NCI-H1417 treated with DMSO at 0.1 percent for 48 hours (cell line): ENCODE measurements at regions not wholly inside any gene's neighbourhood (a gene's known extent, or its start where the extent isn't known, plus 50 kb on each side); places are given as distances from the start of the nearest gene placed in this dataset.
"Not testable (repeated sequence)": the region's sequence is repeated elsewhere in the genome, so short reads cannot be mapped to it uniquely, and the experiment has no call there.

Source experiments
- DNase-seq: peaks from one replicate; lab custom pipeline; 2025; lab: John Stamatoyannopoulos, UW

DNA sequence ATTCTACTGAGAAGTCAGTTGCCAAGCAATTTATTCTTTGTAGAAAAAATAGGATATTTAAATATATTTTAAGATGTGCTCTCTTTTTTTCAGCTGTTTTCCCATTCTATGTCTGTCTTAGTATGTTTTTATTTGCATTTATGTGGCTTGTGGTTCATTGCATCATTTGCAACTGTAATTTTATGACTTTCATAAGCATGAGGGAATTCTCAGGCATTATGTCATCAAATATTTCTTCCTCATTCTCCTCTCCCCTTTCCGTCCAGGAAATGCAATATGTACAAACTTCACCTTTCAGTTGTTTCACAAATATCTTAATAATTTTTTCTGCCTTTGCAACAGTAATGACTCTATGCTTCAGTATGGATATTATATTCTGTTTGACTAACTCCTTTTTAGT lies 560.2 kb upstream of the LRATD1 start:
- DNase-seq: no peak

DNA sequence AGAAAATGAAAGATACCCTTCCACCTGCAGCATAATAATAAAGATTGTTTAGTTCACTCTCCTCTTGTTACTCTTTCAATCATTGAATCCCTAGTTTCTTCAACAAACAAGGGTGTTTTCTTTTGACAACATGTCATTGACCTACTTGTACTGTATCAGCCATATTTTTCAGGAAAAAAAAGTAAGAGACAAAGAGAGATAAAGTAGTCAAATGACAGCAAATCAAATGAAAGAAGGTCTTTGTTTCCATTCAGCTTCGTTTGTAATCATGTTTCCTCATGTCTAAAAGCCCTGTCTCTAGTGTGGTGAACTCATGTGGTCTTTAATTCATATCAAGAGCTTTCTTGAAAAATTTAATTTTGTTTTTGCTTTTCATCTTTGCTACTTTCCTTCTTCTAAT lies 557.8 kb upstream of the LRATD1 start:
- no peak for DNase-seq

DNA sequence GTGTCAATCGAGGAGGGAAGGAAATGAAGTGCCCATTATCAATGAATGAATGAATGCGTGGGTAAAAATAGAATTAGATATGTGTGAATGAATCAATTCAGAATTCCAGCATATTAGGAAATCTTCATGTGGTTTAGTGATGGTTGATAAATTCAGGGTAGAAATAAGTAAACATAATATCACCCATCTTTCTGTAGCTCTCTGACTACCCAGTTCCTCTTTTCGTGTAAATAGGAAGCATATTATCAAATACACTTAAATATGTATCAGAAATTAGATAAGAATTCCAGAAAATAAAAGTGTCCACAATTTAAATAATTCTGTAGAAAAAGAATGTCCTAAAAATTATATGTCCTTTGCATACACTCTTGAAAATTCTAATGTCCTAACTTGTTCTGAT lies 552.9 kb upstream of the LRATD1 start:
- DNase-seq: no peak

DNA sequence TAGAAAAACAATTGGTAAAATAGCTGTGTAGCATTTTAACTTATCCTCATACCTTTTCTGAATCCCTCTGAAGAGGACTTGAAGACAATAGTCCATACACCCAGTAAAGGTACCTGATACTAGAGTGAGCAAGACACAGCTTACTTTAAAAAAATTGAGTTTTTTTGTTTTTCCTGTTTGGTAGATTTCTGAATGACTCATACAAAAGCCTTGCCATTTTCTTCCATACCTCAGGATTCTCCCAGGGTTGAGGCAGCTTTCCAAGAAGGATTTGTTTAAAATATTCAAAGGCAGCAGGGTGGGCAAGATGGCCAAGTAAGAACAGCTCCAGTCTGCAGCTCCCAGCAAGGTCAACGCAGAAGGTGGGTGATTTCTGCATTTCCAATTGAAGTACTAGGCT lies 551.0 kb upstream of the LRATD1 start:
- no peak for DNase-seq

DNA sequence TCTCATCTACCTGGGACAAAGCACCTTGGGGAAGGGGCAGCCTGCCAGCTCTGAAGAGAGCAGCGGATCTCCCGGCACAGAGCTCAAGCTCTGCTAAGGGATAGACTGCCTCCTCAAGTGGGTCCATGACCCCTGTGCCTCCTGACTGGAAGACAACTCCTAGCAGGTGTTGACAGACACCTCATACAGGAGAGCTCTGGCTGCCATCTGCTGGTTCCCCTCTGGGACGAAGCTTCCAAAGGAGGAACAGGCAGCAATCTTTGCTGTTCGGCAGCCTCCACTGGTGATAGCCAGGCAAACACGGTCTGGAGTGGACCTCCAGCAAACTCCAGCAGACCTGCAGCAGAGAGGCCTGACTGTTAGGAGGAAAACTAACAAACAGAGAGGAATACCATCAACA lies 549.9 kb upstream of the LRATD1 start:
- DNase-seq: no peak

DNA sequence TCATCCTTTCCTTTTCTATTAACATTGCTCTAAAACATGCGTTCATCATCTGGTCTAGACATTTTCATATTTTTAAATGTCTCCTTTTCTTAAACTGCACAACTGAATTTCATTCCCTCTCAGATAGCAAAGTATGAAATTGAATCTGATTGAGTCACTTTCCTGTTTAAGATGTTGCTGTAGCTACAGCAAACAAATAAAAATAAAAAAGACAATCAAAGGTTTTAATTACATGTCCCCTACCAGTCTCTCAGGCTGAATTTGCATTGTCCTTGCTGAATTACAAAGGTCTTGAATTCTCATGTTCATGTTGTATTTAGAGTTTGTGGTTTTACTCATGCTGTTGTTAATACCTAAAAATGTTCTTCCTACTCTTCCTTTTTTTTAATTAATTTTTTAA lies 537.9 kb upstream of the LRATD1 start:
- no peak for DNase-seq

DNA sequence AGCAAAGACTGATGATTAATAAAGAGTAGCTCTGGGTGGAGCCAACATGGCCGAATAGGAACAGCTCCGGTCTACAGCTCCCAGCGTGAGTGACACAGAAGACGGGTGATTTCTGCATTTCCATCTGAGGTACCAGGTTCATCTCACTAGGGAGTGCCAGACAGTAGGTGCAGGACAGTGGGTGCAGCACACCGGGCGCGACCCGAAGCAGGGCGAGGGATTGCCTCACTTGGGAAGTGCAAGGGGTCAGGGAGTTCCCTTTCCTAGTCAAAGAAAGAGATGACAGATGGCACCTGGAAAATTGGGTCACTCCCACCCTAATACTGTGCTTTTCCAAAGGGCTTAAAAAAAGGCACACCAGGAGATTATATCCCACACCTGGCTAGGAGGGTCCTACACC lies 533.4 kb upstream of the LRATD1 start:
- not testable (repeated sequence) for DNase-seq

DNA sequence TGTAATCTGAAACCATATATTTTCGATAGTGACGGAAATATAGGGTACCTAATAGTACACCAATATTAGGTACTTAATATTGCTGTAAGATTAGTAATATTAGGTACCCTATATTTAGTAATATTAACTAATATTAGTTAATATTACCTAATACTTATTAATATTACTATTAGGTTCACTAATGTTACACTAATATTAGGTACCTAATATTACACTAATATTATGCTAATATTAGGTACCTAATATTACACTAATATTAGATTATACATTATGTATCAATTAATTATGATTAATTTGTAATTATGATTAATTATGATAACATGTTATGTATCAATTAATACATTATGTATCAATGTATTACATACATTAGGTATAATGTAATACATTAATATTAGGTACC lies 518.2 kb upstream of the LRATD1 start:
- DNase-seq: no peak

DNA sequence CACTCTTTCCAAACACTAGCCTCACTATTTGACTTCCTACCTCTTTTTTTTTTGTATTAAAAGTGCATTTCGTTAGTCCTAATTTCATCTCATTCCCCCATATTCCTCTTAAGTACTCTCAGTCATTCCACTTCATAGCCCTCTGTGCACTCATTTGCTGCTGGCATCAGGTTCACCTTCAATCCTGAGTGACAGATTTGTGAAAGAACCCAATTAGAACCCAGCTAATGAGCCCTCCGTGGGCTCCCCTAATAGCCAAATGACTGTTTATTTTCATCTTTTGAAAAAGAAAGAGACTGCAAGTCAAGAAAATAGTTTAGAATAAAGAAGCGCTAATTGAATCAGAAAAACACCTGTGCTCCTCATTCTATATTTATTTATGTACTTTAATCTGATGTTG lies 512.1 kb upstream of the LRATD1 start:
- no peak for DNase-seq

DNA sequence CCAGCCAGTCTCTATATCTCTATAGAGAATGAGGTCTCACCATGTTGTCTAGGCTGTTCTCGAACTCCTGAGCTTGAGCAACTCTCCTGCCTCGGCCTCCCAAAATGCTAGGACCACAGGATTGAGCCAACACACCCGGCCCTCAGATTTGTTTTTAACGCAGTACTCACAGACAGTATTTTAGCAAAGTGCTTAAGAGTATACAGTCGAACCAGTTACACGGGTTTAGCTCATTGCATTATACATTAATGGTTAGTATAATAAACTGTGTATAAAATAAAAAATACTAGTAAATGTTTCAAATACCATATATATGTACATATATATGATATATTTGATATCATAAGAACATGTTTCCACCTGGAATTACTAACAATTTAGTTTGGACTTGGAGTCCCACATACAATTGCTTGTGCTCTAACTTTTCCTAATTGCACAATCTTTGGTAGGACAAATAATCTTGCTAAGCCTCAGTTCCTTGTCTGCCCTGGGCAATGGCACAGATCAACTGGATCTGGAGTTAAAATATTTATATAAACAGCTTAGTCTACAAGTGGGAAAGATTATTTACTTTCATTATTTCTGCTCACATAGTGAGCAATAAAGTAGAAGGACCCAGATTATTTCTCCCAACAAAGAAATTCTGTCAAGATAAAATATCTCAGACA lies 508.9 kb upstream of the LRATD1 start:
- no peak for DNase-seq

DNA sequence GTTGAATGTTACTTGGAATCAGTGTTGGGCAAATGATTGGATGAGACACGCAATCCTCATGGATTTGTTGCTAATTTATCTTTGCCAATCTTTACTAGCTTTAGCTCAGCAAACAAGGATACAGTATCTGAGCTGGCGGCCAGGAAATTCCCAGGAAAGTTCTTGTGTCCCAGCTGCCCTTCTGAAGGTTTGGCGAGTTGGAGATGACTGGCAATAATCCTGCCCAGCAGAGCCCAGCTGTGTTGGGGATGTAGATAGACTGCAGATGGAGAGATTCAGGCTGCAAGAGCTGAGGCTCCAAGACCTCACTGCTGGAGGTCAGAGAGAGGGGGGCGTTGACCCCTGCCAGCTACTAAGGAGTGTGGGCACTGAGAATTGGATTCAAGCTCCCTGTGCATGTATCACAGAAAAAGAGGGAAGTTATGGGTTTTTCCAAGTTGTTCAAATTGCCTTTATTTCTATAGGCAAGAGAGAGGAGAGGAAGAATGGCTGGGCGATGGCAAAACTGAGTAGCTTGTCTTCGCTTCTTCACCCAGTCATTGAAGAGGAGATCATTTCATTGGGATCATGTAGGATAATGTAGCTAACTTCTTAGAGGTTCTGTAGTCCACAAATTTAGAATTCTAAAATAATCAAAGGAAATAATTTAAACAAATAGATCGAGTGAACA lies 506.8 kb upstream of the LRATD1 start:
- no peak for DNase-seq

DNA sequence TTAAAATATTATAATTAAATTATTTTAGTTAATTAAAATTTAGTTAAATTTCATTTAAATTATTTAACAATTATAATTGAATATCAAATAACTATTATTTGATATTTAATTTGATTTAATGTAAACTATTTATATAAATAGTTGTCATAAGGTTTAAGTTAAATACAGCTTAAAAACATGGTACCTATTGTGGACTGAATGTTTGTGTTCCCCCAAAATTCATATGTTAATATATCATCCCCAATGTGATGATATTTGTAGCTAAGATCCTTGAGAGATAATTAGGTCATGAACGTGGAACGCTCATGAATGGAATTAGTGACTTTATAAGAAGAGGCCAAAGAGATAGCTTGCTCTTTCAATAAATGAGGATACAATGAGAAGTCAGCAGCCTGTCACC lies 505.7 kb upstream of the LRATD1 start:
- no peak for DNase-seq

DNA sequence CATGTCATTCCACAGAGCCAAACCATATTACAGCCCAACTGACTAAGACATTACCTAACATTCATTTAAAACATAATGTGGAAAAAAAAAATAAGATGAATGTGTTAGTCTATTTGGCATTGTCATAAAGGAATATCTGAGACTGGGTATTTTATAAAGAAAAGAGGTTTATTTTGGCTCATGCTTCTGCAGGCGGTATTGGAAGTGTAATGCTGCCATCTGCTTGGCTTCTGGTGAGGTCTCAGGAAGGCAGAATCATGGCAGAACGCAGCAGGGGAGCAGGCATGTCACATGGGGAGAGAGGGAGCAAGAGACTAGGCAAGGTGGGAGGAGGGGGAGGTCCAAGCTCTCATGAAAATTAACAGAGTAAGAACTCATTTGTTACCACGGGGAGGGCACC lies 504.8 kb upstream of the LRATD1 start:
- no peak for DNase-seq

DNA sequence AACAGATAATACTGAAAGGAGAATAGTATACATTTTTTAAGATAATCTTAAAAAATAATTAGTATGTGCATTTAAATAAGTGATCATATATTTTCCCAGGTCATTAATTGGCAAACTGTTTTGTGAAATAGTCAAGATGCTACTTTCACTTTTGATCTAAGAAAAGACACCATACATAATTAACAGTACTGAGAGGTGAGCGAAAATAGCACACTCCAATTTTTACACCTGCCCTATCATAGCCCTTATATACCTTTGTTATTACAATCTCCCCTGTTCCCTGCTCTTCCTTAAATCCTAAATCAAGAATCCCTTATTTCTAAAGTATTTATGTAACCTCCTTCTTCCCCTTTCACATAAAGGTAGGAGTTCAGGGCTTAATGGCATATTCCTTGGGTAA lies 500.1 kb upstream of the LRATD1 start:
- no peak for DNase-seq

DNA sequence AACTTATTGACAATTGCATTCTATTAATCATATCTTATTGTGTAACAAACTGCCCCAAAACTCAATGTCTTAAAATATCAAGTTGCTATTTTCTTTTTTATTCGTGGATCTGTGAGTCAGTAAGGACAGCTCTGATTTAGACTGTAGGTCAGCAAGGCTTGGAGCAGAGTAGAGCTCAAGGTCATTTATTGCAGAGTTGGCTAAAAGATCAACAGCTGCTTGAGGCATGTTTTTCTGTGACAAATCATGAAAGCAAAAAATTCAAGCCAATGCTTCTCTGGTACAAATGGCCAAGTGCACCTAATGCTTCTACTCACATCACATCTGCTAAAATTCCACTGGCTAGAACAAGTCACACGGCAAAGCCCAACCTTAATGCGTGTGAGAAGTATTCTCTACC lies 497.7 kb upstream of the LRATD1 start:
- DNase-seq: no peak

DNA sequence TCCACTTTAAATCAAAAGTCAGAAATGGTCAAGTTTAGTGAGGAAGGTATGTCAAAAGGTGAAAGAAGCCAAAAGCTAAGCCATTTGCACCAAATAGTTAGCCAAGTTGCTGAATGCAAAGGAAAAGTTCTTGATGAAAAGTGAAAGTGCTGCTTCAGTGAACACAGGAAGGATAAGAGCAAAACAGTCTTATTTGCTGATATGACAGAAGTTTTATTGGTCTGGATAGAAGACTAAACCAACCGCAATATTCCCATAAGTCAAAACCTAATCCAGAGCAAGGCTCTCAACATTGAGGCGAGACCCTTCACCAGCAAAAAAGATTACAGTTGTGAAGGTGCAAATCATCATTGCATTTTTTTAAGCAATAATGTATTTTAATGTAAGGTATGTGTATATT lies 496.5 kb upstream of the LRATD1 start:
- no peak for DNase-seq

DNA sequence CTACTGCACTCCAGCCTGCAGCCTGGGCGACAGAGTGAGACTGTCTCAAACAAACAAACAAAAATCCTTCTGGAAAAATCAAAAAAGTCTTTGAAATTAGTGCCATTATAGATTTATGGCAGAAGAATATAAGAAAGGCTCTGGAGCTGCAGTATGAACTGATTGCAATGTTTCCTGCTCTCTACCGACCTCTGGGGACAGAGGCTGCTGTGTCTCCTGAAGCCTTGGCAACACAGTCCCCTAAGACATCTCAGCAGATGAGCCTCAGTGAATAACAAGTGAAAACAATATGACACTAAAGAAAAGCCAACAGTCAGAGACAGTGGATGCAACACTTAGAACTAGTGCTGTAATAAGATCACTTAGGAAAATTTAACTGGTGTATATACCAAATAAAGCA lies 494.9 kb upstream of the LRATD1 start:
- no peak for DNase-seq

DNA sequence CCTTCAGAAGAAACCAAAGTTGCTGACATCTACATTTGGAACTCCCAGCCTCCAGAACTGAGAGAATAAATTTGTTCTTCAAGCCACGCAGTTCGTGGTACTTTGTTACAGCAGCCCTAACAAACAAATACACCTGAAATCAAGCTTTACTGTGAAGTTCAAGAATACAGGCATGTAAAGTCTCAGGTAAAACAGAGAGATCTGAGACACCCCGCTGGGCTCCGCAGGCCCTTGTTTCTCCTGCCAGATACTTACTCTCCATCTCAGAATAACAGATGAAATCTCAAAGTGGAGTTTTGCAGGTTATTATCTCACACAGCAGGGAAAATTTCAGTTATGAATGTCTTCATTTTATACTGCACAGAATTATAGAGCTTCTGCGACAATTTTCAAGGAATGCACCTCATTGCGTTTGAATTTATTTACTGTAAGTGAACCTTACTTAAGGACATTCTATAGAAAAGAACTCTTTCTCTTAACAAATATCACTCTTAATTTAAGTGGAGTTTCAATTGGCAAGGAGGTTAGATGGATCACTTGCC lies 492.4 kb upstream of the LRATD1 start:
- DNase-seq: no peak

DNA sequence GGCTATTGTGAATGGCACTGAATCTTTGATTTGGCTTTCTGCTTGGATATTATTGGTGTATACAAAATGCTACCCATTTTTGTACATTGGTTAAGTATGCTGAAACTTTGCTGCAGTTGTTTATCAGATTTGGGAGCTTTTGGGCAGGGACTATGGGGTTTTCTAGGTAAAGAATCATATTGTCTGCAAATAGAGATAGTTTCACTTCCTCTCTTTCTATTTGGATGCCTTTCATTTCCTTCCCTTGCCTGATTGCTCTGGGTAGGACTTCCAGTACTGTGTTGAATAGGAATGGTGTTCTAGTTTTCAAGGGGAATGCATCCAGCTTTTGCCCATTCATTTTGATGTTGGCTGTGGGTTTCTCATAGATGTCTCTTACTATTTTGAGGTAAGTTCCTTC lies 489.1 kb upstream of the LRATD1 start:
- DNase-seq: no peak

DNA sequence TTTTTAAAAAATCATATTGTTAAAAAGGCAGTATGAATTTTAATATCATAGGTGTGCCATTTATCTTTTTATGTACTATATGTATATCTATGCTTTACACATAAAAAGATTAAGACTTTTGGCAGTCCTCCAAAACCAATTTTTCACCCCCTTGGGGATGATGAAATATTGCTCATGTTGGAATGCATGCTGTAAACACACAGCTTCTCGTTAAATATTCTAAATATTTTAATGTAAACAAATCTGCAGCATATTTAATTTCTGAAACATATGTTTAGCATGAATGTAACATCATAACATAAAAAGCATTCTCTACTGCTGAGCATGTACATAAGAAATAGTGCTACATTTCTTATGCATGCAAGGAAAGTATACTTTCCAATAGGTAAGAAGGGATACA lies 484.3 kb upstream of the LRATD1 start:
- DNase-seq: no peak

DNA sequence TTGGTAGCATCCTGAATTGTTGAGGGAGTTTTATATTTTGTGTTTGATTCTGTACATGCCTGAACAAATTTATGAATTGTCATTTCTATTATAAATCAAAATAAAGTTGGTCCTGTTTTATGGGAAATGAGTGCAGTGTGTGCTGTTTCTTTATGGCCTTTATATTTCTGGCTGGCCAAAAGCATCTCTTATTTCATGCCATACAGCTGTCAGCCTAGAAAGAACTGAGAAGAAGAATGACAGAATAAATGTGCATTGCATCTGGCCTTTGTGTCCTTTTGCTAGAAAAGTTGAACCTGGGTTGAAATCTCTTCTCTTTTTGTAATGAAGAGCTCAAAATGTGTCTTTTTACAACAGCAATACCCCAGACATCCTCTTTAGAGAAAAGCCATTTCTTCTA lies 474.7 kb upstream of the LRATD1 start:
- no peak for DNase-seq

DNA sequence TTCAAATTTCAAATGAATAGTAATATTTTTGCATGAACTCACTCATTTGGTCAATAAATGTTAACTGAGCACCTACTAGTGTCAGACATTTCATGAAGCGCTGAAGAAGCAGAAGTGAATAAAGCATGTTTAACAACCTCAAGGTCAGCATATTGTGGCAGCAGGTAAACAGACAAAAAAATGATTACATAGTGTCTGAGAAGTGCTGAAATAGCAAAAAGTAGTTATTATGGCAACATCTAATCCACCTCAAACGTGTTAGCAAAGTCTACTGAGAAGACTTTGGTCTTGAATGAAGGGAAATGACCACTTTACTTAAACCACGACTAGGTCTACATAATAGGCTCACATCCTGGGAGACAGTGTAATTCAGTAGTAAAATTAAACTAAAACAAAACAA lies 452.2 kb upstream of the LRATD1 start:
- DNase-seq: no peak

DNA sequence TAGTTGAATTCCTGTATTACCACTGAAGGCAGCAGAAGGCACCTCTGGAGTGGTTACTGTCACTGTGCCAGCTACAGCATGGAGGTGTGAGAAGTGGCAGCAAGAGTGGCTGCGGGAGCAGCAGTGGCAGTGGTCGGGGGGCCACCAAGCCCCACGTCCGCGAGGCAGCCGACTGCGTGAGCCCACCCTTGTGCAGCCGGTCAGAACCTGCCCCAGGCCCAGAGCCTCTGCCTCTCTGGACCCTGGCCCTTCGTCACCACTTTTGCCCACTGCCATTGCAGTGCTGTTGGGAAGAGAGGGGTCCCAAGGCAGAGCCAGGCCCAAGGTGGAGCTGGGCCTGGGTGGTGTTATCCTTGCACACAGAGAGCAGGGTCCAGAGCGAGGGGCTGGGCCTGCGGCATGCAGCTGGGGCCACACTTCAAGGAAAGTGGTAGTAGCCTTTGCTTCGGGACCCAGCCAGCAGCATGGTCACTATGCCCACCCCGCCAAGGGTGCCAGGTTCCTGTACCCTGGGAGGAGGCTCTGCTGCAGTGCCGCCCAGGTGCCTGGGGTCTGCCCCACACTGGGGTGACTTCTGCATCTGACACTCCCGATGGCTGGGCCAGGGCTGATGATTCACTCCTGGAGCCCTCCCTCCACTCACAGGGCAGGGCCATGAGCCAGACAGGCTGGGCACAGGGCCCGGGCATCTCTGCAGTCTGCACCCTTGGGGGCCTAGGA lies 450.1 kb upstream of the LRATD1 start:
- no peak for DNase-seq
